ENCODE measurements at regions not wholly inside any gene's neighbourhood (a gene's known extent, or its start where the extent isn't known, plus 50 kb on each side); places are given as distances from the start of the nearest gene placed in this dataset.
"Not testable (repeated sequence)": the region's sequence is repeated elsewhere in the genome, so short reads cannot be mapped to it uniquely, and the experiment has no call there.

DNA sequence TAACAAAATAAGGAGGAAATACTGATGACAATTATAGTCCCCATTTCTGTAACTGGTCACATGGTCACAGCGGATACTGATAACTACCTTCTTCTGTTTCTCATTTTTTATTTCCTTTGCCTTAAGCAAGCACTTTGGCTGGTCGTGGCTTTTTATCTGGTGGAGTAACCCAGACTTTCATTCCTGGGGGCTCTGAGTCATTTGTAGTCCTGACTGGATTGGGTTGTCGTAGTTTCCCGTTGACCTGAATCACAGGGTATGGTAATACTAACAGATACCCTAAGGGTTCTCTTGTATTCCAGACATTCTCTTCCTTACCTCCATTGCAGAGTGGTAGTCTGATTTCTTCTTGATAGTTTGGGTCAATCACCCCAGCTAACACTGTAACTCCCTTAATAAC is 500.3 kb upstream of the ADGRB3 start:
- Histone ChIP-seq H3K4me3 (IDR thresholded peaks at IDR 0.05; ENCODE audit: insufficient read depth, low read depth, low read length) (no peak overlapping the region), H3K27ac (no peak overlapping the region), H3K79me2 (ENCODE audit: insufficient read depth, low read depth) (no peaks in the 10 kb centered on the region), H3K36me3 (ENCODE audit: insufficient read depth) (no peaks in the 10 kb centered on the region), H3K4me1 (ENCODE audit: low read depth, poor library complexity, severe bottlenecking) (no peaks in the 10 kb centered on the region), H2AFZ (ENCODE audit: low read depth) (no peak overlapping the region), H4K20me1 (ENCODE audit: insufficient read depth) (no peaks in the 10 kb centered on the region), H3K9ac (no peak overlapping the region), H3K27me3 (ENCODE audit: insufficient read depth, low read depth) (no peaks in the 10 kb centered on the region), H3K4me2 (no peak overlapping the region)
- TF ChIP-seq, protein P1, sequence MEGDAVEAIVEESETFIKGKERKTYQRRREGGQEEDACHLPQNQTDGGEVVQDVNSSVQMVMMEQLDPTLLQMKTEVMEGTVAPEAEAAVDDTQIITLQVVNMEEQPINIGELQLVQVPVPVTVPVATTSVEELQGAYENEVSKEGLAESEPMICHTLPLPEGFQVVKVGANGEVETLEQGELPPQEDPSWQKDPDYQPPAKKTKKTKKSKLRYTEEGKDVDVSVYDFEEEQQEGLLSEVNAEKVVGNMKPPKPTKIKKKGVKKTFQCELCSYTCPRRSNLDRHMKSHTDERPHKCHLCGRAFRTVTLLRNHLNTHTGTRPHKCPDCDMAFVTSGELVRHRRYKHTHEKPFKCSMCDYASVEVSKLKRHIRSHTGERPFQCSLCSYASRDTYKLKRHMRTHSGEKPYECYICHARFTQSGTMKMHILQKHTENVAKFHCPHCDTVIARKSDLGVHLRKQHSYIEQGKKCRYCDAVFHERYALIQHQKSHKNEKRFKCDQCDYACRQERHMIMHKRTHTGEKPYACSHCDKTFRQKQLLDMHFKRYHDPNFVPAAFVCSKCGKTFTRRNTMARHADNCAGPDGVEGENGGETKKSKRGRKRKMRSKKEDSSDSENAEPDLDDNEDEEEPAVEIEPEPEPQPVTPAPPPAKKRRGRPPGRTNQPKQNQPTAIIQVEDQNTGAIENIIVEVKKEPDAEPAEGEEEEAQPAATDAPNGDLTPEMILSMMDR (conservative IDR thresholded peaks at IDR 0.05; ENCODE audit: low read depth, low read length), result no peak

DNA sequence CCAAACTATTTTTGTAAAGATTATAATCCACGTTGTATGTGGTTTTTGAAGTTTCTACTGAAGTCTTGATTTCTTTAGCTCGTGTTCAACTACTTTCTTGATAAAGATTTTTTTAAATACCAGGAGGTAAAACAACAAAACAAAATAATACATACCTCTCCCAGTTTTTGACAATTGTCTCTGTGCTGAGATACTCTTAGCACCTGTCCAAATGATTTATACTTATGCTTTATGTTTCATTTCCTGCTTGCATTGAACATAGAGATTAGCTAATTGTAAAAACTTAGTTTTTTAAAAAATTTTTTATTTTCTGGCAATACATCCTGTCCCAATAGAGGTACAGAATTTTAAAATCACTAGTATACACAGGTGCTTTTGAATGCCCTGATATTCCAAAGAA is 506.9 kb upstream of the ADGRB3 start:
- TF ChIP-seq, protein P1 (conservative IDR thresholded peaks at IDR 0.05; ENCODE audit: low read depth, low read length), result no peak
- H3K4me2 ChIP-seq, result no peak overlapping the region
- no peak overlapping the region for H3K9ac ChIP-seq

DNA sequence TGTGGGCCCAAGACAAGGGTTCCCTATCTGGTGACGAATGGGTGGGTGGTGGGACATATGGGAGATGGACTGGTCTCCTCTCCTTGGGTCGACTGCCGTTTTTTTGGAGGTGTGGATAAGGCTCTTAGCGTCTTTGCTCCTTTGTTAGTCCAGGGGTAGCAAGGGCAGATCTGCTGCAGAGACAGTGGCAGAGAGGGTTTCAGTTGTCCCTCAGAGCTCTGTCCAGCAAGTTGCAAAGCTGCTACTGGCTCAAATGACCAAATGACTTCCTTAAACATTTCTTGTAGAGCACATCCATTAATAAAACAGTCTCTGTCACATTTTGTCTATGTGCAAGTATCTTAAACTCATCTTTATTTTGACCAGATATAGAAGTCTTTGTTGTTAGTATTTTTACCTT is 508.0 kb upstream of the ADGRB3 start:
- Histone ChIP-seq H2AFZ (ENCODE audit: low read depth) (no peak overlapping the region), H4K20me1 (ENCODE audit: insufficient read depth) (no peaks in the 10 kb centered on the region), H3K4me3 (IDR thresholded peaks at IDR 0.05; ENCODE audit: insufficient read depth, low read depth, low read length) (no peak overlapping the region), H3K27ac (no peak overlapping the region), H3K27me3 (ENCODE audit: insufficient read depth, low read depth) (no peaks in the 10 kb centered on the region), H3K4me1 (ENCODE audit: low read depth, poor library complexity, severe bottlenecking) (no peaks in the 10 kb centered on the region), H3K79me2 (ENCODE audit: insufficient read depth, low read depth) (no peaks in the 10 kb centered on the region), H3K36me3 (ENCODE audit: insufficient read depth) (no peaks in the 10 kb centered on the region), H3K4me2 (no peak overlapping the region), H3K9ac (no peak overlapping the region)
- TF ChIP-seq, protein P1 (conservative IDR thresholded peaks at IDR 0.05; ENCODE audit: low read depth, low read length), result no peak

More for the DNA sequence above, 506.9 kb upstream of the ADGRB3 start:
- Histone ChIP-seq H3K27me3 (ENCODE audit: insufficient read depth, low read depth) (no peaks in the 10 kb centered on the region), H2AFZ (ENCODE audit: low read depth) (no peak overlapping the region), H3K4me3 (IDR thresholded peaks at IDR 0.05; ENCODE audit: insufficient read depth, low read depth, low read length) (no peak overlapping the region), H3K4me1 (ENCODE audit: low read depth, poor library complexity, severe bottlenecking) (no peaks in the 10 kb centered on the region), H4K20me1 (ENCODE audit: insufficient read depth) (no peaks in the 10 kb centered on the region), H3K79me2 (ENCODE audit: insufficient read depth, low read depth) (no peaks in the 10 kb centered on the region), H3K36me3 (ENCODE audit: insufficient read depth) (no peaks in the 10 kb centered on the region), H3K27ac (no peak overlapping the region)

DNA sequence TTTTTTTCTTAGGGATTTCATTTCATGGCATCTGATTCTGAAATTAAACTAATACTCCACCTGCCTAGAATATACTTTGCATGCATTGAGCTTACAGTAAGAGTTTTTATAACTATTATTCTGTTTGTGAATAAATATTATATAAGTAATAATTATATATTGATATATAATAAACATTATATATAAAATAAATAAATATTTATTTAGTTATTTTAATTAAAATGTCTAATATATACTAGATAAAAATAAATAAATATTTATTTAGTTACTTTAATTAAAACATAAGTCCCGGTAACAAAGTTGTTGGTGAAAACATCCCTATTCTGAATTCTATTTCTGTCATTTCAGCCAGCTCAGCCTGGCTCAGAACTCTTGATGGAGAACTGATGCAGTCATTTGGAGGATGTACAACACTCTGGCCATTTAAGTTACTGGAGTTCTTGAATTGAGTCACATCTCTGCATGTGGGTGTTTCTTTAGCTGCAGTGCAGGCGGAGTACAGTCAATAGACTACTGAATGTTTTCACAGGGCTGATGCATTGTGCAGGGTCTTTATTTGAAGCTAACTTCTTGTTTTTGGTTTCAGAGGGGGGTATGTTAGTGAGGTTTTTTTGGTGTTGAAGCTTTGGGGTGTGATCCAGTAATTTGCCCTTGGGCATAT is 508.9 kb upstream of the ADGRB3 start:
- no peak overlapping the region for H3K4me2 ChIP-seq
- no peaks in the 10 kb centered on the region for H3K36me3 ChIP-seq (ENCODE audit: insufficient read depth)
- no peak overlapping the region for H3K4me3 ChIP-seq (IDR thresholded peaks at IDR 0.05; ENCODE audit: insufficient read depth, low read depth, low read length)
- TF ChIP-seq, protein P1 (conservative IDR thresholded peaks at IDR 0.05; ENCODE audit: low read depth, low read length), result no peak
- H3K27me3 ChIP-seq (ENCODE audit: insufficient read depth, low read depth), result no peaks in the 10 kb centered on the region
- no peaks in the 10 kb centered on the region for H3K79me2 ChIP-seq (ENCODE audit: insufficient read depth, low read depth)
- no peak overlapping the region for H2AFZ ChIP-seq (ENCODE audit: low read depth)
- H4K20me1 ChIP-seq (ENCODE audit: insufficient read depth), result no peaks in the 10 kb centered on the region
- H3K4me1 ChIP-seq (ENCODE audit: low read depth, poor library complexity, severe bottlenecking), result no peaks in the 10 kb centered on the region
- H3K27ac ChIP-seq, result no peak overlapping the region
- no peak overlapping the region for H3K9ac ChIP-seq

DNA sequence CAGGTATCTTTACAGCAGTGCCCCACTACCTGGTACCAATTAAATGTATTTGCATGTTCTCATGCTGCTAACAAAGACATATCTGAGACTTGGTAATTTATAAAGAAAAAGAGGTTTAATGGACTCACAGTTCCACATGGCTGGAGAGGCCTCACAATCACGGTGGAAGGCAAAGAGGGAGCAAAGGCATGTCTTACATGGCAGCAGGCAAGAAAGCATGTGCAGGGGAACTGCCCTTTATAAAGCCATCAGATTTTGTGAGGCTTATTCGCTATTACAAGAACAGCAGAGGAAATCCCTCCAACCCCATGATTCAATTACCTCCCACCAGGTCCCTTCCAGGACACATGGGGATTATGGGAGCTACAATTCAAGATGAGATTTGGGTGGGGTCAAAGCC is 512.1 kb upstream of the ADGRB3 start:
- H3K79me2 ChIP-seq (ENCODE audit: insufficient read depth, low read depth); H3K36me3 ChIP-seq (ENCODE audit: insufficient read depth); H4K20me1 ChIP-seq (ENCODE audit: insufficient read depth); H3K4me3 ChIP-seq (IDR thresholded peaks at IDR 0.05; ENCODE audit: insufficient read depth, low read depth, low read length); H2AFZ ChIP-seq (ENCODE audit: low read depth); H3K4me2 ChIP-seq; H3K9ac ChIP-seq; H3K27me3 ChIP-seq (ENCODE audit: insufficient read depth, low read depth); H3K27ac ChIP-seq; H3K4me1 ChIP-seq (ENCODE audit: low read depth, poor library complexity, severe bottlenecking): not testable (repeated sequence)
